Activated CD8-positive, alpha-beta T cell treated with anti-CD3 and anti-CD28 coated beads for 36 hours (primary cell): ENCODE measurements at regions not wholly inside any gene's neighbourhood (a gene's known extent, or its start where the extent isn't known, plus 50 kb on each side); places are given as distances from the start of the nearest gene placed in this dataset.

Source experiments
- ATAC-seq: fragments of 200-7000 bp; cut with Tn5 transposase; one replicate; pipeline ENCODE4 v1.10.0; 2021; ENCODE audit warnings: mild to moderate bottlenecking, moderate library complexity
- CTCF ChIA-PET: fragments of 350-600 bp; sonication (Branson Sonifier 250); formaldehyde crosslinking; loops from one replicate; lab custom pipeline; 2021; ENCODE audit warnings: antibody characterized with exemption; lab: Charles Lee
- POLR2A ChIA-PET: fragments of 350-600 bp; sonication (Branson Sonifier 250); formaldehyde crosslinking; loops from one replicate; lab custom pipeline; 2021; ENCODE audit warnings: antibody characterized with exemption; lab: Charles Lee
- DNase-seq: peaks from one replicate; pipeline ENCODE4 v3.0.0-alpha.2; 2020
- H3K27ac Mint-ChIP-seq: one replicate; pipeline ENCODE4 v1.8.0; 2021; ENCODE audit warnings: mild to moderate bottlenecking, mixed read lengths
- H3K27me3 Mint-ChIP-seq: one replicate; pipeline ENCODE4 v1.8.0; 2021; ENCODE audit warnings: mixed read lengths
- H3K36me3 Mint-ChIP-seq: one replicate; pipeline ENCODE4 v1.8.0; 2021; ENCODE audit warnings: low read depth, mixed read lengths
- H3K4me1 Mint-ChIP-seq: one replicate; pipeline ENCODE4 v1.8.0; 2021; ENCODE audit warnings: low read depth, mixed read lengths
- H3K4me3 Mint-ChIP-seq: one replicate; pipeline ENCODE4 v1.8.0; 2021; ENCODE audit warnings: mild to moderate bottlenecking, moderate library complexity, mixed read lengths
- H3K9me3 Mint-ChIP-seq: one replicate; pipeline ENCODE4 v1.8.0; 2021; ENCODE audit warnings: mixed read lengths
- CTCF ChIP-seq: fragments of 200-600 bp; IDR thresholded peaks from one replicate; pipeline ENCODE4 v1.8.0; 2022; ENCODE audit warnings: antibody characterized with exemption, mild to moderate bottlenecking
- intact Hi-C: fragments of 100-400 bp; cut with micrococcal nuclease; formaldehyde crosslinking; loops from one replicate; pipeline ENCODE4 v1.10.0; 2022

GRCh38 chr13:107069108-107069776 is 501.3 kb upstream of the ARGLU1 start:
- Mint-ChIP-seq H3K4me3 (no peak overlapping the region), H3K9me3 (no peaks in the 10 kb centered on the region), H3K36me3 (no peaks in the 10 kb centered on the region), H3K27ac (no peak overlapping the region), H3K27me3 (no peaks in the 10 kb centered on the region), H3K4me1 (no peaks in the 10 kb centered on the region)
- TF ChIP-seq CTCF: no peak
- intact Hi-C loops: no loop called here
- CTCF ChIA-PET: no interaction called here
- DNase-seq: no peak
- POLR2A ChIA-PET: no interaction called here
- no peak for ATAC-seq

GRCh38 chr13:107067381-107067780 is 499.4 kb upstream of the ARGLU1 start:
- ChIA-PET POLR2A (no interaction called here), CTCF (interaction anchor here (0.8 kb wide), 1 partner anchor 10 kb away, joined by 3 read pairs; no protein-coding TSS in a partner anchor)
- no peaks in the 10 kb centered on the region for H3K9me3 Mint-ChIP-seq
- no peak for DNase-seq
- no peaks in the 10 kb centered on the region for H3K36me3 Mint-ChIP-seq
- no peak for TF ChIP-seq CTCF
- H3K4me3 Mint-ChIP-seq: no peak overlapping the region
- ATAC-seq: no peak
- intact Hi-C loops: no loop called here
- no peaks in the 10 kb centered on the region for H3K4me1 Mint-ChIP-seq
- no peak overlapping the region for H3K27ac Mint-ChIP-seq
- H3K27me3 Mint-ChIP-seq: no peaks in the 10 kb centered on the region

GRCh38 chr13:107066355-107066754 is 498.4 kb upstream of the ARGLU1 start:
- Mint-ChIP-seq H3K36me3 (no peaks in the 10 kb centered on the region), H3K4me1 (no peaks in the 10 kb centered on the region), H3K9me3 (no peaks in the 10 kb centered on the region), H3K27ac (no peak overlapping the region), H3K27me3 (no peaks in the 10 kb centered on the region), H3K4me3 (no peak overlapping the region)
- no peak for ATAC-seq
- POLR2A ChIA-PET: no interaction called here
- CTCF ChIA-PET: no interaction called here
- TF ChIP-seq CTCF: no peak
- DNase-seq: no peak
- intact Hi-C loops: no loop called here

- TF ChIP-seq CTCF: no peak
- DNase-seq (no peak), ATAC-seq (no peak)
- H3K36me3 Mint-ChIP-seq: no peaks in the 10 kb centered on the region
- H3K9me3 Mint-ChIP-seq: peaks cover 4% of the 10 kb centered on the region
- H3K4me3 Mint-ChIP-seq: no peak overlapping the region
- POLR2A ChIA-PET: no interaction called here
- no peak overlapping the region for H3K27ac Mint-ChIP-seq
- CTCF ChIA-PET: no interaction called here
- intact Hi-C loops: no loop called here
- no peaks in the 10 kb centered on the region for H3K27me3 Mint-ChIP-seq
- no peaks in the 10 kb centered on the region for H3K4me1 Mint-ChIP-seq
Measured at GRCh38 chr13:107065036-107065435, 497.1 kb upstream of the ARGLU1 start.

- ChIA-PET CTCF (no interaction called here), POLR2A (no interaction called here)
- DNase-seq (no peak), ATAC-seq (no peak)
- intact Hi-C loops: no loop called here
- Mint-ChIP-seq H3K27me3 (no peaks in the 10 kb centered on the region), H3K4me1 (no peaks in the 10 kb centered on the region), H3K36me3 (no peaks in the 10 kb centered on the region), H3K27ac (no peak overlapping the region), H3K9me3 (peaks cover 4% of the 10 kb centered on the region), H3K4me3 (no peak overlapping the region)
- TF ChIP-seq CTCF: no peak
Measured at GRCh38 chr13:107057028-107057631, 489.2 kb upstream of the ARGLU1 start.
